C4-2B (cell line): ENCODE measurements at regions not wholly inside any gene's neighbourhood (a gene's known extent, or its start where the extent isn't known, plus 50 kb on each side); places are given as distances from the start of the nearest gene placed in this dataset.

Source experiments
- ZFX ChIP-seq: fragments of 450-650 bp; IDR thresholded peaks from 2 replicates; pipeline ENCODE4 v1.6.1; 2017
- TF ChIP-seq, protein P1 (sequence below): fragments of 450-650 bp; conservative IDR thresholded peaks from 2 replicates; pipeline ENCODE4 v1.5.1; 2017; ENCODE audit warnings: mild to moderate bottlenecking

DNA sequence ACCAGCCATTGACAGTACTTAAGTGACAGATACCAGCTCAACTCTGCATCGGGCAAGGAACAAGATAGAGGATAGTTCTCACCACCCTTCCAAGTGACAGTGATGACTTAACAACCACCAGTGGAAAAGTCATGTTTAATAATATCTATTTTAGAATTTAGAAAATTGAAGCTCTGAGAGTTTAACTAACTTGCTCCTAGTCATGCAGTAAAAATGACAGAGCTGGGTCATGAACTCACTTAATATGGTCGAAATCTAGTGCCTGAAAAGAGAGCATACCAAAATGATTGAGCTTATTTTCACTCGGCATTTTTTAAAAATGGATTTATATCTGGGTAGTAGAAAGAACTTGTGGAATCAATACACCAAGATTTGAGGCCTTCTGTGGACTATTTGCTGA is 367.8 kb upstream of the IGFBP3 start:
- TF ChIP-seq, protein P1, sequence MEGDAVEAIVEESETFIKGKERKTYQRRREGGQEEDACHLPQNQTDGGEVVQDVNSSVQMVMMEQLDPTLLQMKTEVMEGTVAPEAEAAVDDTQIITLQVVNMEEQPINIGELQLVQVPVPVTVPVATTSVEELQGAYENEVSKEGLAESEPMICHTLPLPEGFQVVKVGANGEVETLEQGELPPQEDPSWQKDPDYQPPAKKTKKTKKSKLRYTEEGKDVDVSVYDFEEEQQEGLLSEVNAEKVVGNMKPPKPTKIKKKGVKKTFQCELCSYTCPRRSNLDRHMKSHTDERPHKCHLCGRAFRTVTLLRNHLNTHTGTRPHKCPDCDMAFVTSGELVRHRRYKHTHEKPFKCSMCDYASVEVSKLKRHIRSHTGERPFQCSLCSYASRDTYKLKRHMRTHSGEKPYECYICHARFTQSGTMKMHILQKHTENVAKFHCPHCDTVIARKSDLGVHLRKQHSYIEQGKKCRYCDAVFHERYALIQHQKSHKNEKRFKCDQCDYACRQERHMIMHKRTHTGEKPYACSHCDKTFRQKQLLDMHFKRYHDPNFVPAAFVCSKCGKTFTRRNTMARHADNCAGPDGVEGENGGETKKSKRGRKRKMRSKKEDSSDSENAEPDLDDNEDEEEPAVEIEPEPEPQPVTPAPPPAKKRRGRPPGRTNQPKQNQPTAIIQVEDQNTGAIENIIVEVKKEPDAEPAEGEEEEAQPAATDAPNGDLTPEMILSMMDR, result no peak
- no peak for TF ChIP-seq ZFX
